Sigmoid colon (tissue), 4 donors: ENCODE measurements at regions not wholly inside any gene's neighbourhood (a gene's known extent, or its start where the extent isn't known, plus 50 kb on each side); places are given as distances from the start of the nearest gene placed in this dataset.

Experiments used
- CTCF ChIP-seq, 4 experiments: fragments of 450-650 bp in 3 of 4; fragments of 200-600 bp in 1 of 4; IDR thresholded peaks; one replicate each; pipeline ENCODE4 v1.5.1; 2016 to 2019; ENCODE audit warnings: antibody characterized with exemption in 4 of 4, mild to moderate bottlenecking in 3 of 4, moderate library complexity in 2 of 4
- EP300 ChIP-seq, 4 donors: sonication (generic); formaldehyde crosslinking; IDR thresholded peaks; one replicate each; pipeline ENCODE4 v1.6.1; 2017; ENCODE audit warnings: antibody characterized with exemption in 4 of 4

GRCh38 chr2:128413014-128413717 lies 94.5 kb upstream of the HS6ST1 start:
- TF ChIP-seq EP300 (IDR thresholded peaks at IDR 0.05): no peak
- no peak for TF ChIP-seq CTCF (IDR thresholded peaks at IDR 0.05)
